ENCODE measurements at regions not wholly inside any gene's neighbourhood (a gene's known extent, or its start where the extent isn't known, plus 50 kb on each side); places are given as distances from the start of the nearest gene placed in this dataset.
"Not testable (repeated sequence)": the region's sequence is repeated elsewhere in the genome, so short reads cannot be mapped to it uniquely, and the experiment has no call there.

DNA sequence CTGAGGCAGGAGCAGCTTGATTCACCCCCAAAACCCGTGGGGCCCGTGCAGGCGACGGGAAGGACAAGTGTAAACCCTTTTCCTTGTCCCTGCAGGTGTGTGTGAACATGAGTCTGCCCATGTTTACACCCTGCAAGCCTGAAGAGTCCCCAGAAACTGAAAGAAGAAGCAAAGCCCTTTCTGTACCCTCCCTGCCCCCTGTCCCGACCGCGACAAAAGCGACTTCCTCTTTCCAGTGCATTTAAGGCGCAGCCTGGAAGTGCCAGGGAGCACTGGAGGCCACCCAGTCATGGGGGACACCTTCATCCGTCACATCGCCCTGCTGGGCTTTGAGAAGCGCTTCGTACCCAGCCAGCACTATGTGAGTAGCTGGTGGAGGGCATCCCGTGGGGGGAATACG, 88.3 kb downstream of the NSUN5 start:
- TF ChIP-seq, protein P1, sequence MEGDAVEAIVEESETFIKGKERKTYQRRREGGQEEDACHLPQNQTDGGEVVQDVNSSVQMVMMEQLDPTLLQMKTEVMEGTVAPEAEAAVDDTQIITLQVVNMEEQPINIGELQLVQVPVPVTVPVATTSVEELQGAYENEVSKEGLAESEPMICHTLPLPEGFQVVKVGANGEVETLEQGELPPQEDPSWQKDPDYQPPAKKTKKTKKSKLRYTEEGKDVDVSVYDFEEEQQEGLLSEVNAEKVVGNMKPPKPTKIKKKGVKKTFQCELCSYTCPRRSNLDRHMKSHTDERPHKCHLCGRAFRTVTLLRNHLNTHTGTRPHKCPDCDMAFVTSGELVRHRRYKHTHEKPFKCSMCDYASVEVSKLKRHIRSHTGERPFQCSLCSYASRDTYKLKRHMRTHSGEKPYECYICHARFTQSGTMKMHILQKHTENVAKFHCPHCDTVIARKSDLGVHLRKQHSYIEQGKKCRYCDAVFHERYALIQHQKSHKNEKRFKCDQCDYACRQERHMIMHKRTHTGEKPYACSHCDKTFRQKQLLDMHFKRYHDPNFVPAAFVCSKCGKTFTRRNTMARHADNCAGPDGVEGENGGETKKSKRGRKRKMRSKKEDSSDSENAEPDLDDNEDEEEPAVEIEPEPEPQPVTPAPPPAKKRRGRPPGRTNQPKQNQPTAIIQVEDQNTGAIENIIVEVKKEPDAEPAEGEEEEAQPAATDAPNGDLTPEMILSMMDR (conservative IDR thresholded peaks at IDR 0.05; ENCODE audit: low read depth, low read length) = not testable (repeated sequence)
- TF ChIP-seq EZH2 (IDR thresholded peaks at IDR 0.05; ENCODE audit: borderline replicate concordance, low read depth, low read length, poor library complexity, severe bottlenecking) = not testable (repeated sequence)

All from A673 (cell line).